Karpas-422 (cell line): ENCODE measurements at regions not wholly inside any gene's neighbourhood (a gene's known extent, or its start where the extent isn't known, plus 50 kb on each side); places are given as distances from the start of the nearest gene placed in this dataset.
"Not testable (repeated sequence)": the region's sequence is repeated elsewhere in the genome, so short reads cannot be mapped to it uniquely, and the experiment has no call there.

Source experiments
- DNase-seq: peaks from one replicate; pipeline ENCODE4 v3.0.0-alpha.2; 2015
- H2AFZ ChIP-seq: fragments of 200-600 bp; sonication (generic); 2 replicates; pipeline ENCODE4 v1.6.1; 2014; ENCODE audit warnings: antibody characterized with exemption, low read length, mixed read lengths
- H3K27ac ChIP-seq: fragments of 200-600 bp; sonication (generic); 2 replicates; pipeline ENCODE4 v1.5.1; 2014; ENCODE audit warnings: mild to moderate bottlenecking, low read length, moderate library complexity
- H3K27me3 ChIP-seq: fragments of 200-600 bp; sonication (generic); 2 replicates; pipeline ENCODE4 v1.6.1; 2014; ENCODE audit warnings: low read length, mixed read lengths
- H3K36me3 ChIP-seq: fragments of 200-600 bp; sonication (generic); 2 replicates; pipeline ENCODE4 v1.6.1; 2014; ENCODE audit warnings: low read length, mixed read lengths; ENCODE audit not compliant: insufficient read depth
- H3K4me1 ChIP-seq: fragments of 200-600 bp; sonication (generic); 2 replicates; pipeline ENCODE4 v1.6.1; 2014; ENCODE audit warnings: mild to moderate bottlenecking, low read length, mixed read lengths
- H3K4me2 ChIP-seq: fragments of 200-600 bp; sonication (generic); 2 replicates; pipeline ENCODE4 v1.6.1; 2014; ENCODE audit warnings: low read length, low read depth, mild to moderate bottlenecking; ENCODE audit not compliant: poor library complexity, severe bottlenecking
- H3K4me3 ChIP-seq: fragments of 200-600 bp; sonication (generic); 2 replicates; pipeline ENCODE4 v1.5.1; 2014; ENCODE audit warnings: mild to moderate bottlenecking, antibody characterized with exemption, low read length, mixed read lengths
- H3K79me2 ChIP-seq: fragments of 200-600 bp; sonication (generic); 2 replicates; pipeline ENCODE4 v1.6.1; 2014; ENCODE audit warnings: mild to moderate bottlenecking, low read length, mixed read lengths
- H3K9ac ChIP-seq: fragments of 200-600 bp; sonication (generic); 2 replicates; pipeline ENCODE4 v1.6.0; 2014; ENCODE audit warnings: low read length
- H3K9me2 ChIP-seq: fragments of 200-600 bp; sonication (generic), shearing (Covaris generic); replicated peaks from 2 replicates; pipeline ENCODE4 v1.6.0; 2014; ENCODE audit warnings: mild to moderate bottlenecking, low read length, moderate library complexity; ENCODE audit not compliant: insufficient read depth
- H3K9me3 ChIP-seq: fragments of 300-700, 200-600 bp; sonication (generic); 2 replicates; pipeline ENCODE4 v1.6.1; 2014; ENCODE audit warnings: low read length, mixed read lengths
- H4K20me1 ChIP-seq: fragments of 200-600 bp; sonication (generic); 2 replicates; pipeline ENCODE4 v1.6.1; 2014; ENCODE audit warnings: mild to moderate bottlenecking, antibody characterized with exemption, low read length, low read depth; ENCODE audit not compliant: insufficient read depth

- not testable (repeated sequence) for H3K27me3 ChIP-seq, H3K9ac ChIP-seq, H3K4me2 ChIP-seq, H3K9me2 ChIP-seq, DNase-seq, H4K20me1 ChIP-seq, H3K4me1 ChIP-seq, H3K27ac ChIP-seq, H2AFZ ChIP-seq, H3K79me2 ChIP-seq, H3K36me3 ChIP-seq, H3K4me3 ChIP-seq, H3K9me3 ChIP-seq
These were observed 567.9 kb upstream of the HS3ST1 start for GRCh38 chr4:11996581-11996980.

- no peaks in the 10 kb centered on the region for H3K9me2 ChIP-seq
- H3K4me1 ChIP-seq = no peaks in the 10 kb centered on the region
These were observed 548.1 kb upstream of the HS3ST1 start for GRCh38 chr4:11976726-11977263.

GRCh38 chr4:11973270-11973669 is 544.6 kb upstream of the HS3ST1 start:
- peaks cover 14% of the 10 kb centered on the region for H3K9me3 ChIP-seq
- no peaks in the 10 kb centered on the region for H3K4me1 ChIP-seq
- no peaks in the 10 kb centered on the region for H3K79me2 ChIP-seq
- no peak overlapping the region for H3K27ac ChIP-seq
- H3K36me3 ChIP-seq = no peaks in the 10 kb centered on the region
- H3K9me2 ChIP-seq = no peaks in the 10 kb centered on the region
- no peak overlapping the region for H3K4me2 ChIP-seq
- H2AFZ ChIP-seq = no peak overlapping the region
- H4K20me1 ChIP-seq = no peaks in the 10 kb centered on the region
- no peaks in the 10 kb centered on the region for H3K27me3 ChIP-seq
- H3K9ac ChIP-seq = no peak overlapping the region
- H3K4me3 ChIP-seq = no peak overlapping the region
- no peak for DNase-seq

More at GRCh38 chr4:11976726-11977263, 548.1 kb upstream of the HS3ST1 start:
- Histone ChIP-seq H3K9me3 (peaks cover 18% of the 10 kb centered on the region), H3K36me3 (no peaks in the 10 kb centered on the region), H3K4me3 (no peak overlapping the region), H3K79me2 (no peaks in the 10 kb centered on the region), H3K4me2 (no peak overlapping the region), H3K9ac (no peak overlapping the region), H4K20me1 (no peaks in the 10 kb centered on the region), H3K27ac (no peak overlapping the region), H2AFZ (no peak overlapping the region), H3K27me3 (no peaks in the 10 kb centered on the region)
- no peak for DNase-seq

- no peak for DNase-seq
- Histone ChIP-seq H3K9ac (no peak overlapping the region), H3K9me2 (no peaks in the 10 kb centered on the region), H3K4me2 (no peak overlapping the region), H3K36me3 (no peaks in the 10 kb centered on the region), H3K9me3 (peaks cover 10% of the 10 kb centered on the region; the same call in 1 of the 2 replicates), H3K27me3 (no peaks in the 10 kb centered on the region), H3K4me3 (no peak overlapping the region), H3K79me2 (no peaks in the 10 kb centered on the region), H3K4me1 (no peaks in the 10 kb centered on the region), H3K27ac (no peak overlapping the region), H2AFZ (no peak overlapping the region), H4K20me1 (no peaks in the 10 kb centered on the region)
These were observed 542.1 kb upstream of the HS3ST1 start for GRCh38 chr4:11970754-11971153.

- DNase-seq = no peak
- Histone ChIP-seq H3K4me2 (no peak overlapping the region), H3K9me3 (peaks cover 9% of the 10 kb centered on the region), H3K4me3 (no peak overlapping the region), H3K36me3 (no peaks in the 10 kb centered on the region), H3K27me3 (no peaks in the 10 kb centered on the region), H3K9ac (no peak overlapping the region), H3K9me2 (no peaks in the 10 kb centered on the region), H3K79me2 (no peaks in the 10 kb centered on the region), H4K20me1 (no peaks in the 10 kb centered on the region), H3K27ac (no peak overlapping the region), H3K4me1 (no peaks in the 10 kb centered on the region), H2AFZ (no peak overlapping the region)
These were observed 538.1 kb upstream of the HS3ST1 start for GRCh38 chr4:11966782-11967181.

- Histone ChIP-seq H3K27me3 (no peaks in the 10 kb centered on the region), H3K4me2 (no peak overlapping the region), H3K9me2 (no peaks in the 10 kb centered on the region), H2AFZ (no peak overlapping the region), H4K20me1 (no peaks in the 10 kb centered on the region), H3K9me3 (peaks cover 7% of the 10 kb centered on the region; the same call in 1 of the 2 replicates), H3K4me1 (no peaks in the 10 kb centered on the region), H3K36me3 (no peaks in the 10 kb centered on the region), H3K4me3 (no peak overlapping the region), H3K9ac (no peak overlapping the region), H3K79me2 (no peaks in the 10 kb centered on the region), H3K27ac (no peak overlapping the region)
- peak; percentile 57 for DNase-seq
These were observed 525.4 kb upstream of the HS3ST1 start for GRCh38 chr4:11954093-11954492.

GRCh38 chr4:11949355-11949754 is 520.7 kb upstream of the HS3ST1 start:
- H3K9me2 ChIP-seq = no peaks in the 10 kb centered on the region
- H3K79me2 ChIP-seq = no peaks in the 10 kb centered on the region
- no peaks in the 10 kb centered on the region for H3K27me3 ChIP-seq
- H4K20me1 ChIP-seq = no peaks in the 10 kb centered on the region
- no peak overlapping the region for H3K9ac ChIP-seq
- H3K27ac ChIP-seq = no peak overlapping the region
- H3K4me2 ChIP-seq = no peak overlapping the region
- no peak overlapping the region for H3K4me3 ChIP-seq
- H3K4me1 ChIP-seq = no peaks in the 10 kb centered on the region
- no peak for DNase-seq
- H3K9me3 ChIP-seq = peaks cover 3% of the 10 kb centered on the region; the same call in 1 of the 2 replicates
- no peaks in the 10 kb centered on the region for H3K36me3 ChIP-seq
- H2AFZ ChIP-seq = no peak overlapping the region

- H2AFZ ChIP-seq, H3K36me3 ChIP-seq, H3K27me3 ChIP-seq, H3K79me2 ChIP-seq, H3K4me3 ChIP-seq, H4K20me1 ChIP-seq, DNase-seq, H3K27ac ChIP-seq, H3K9ac ChIP-seq, H3K4me1 ChIP-seq, H3K4me2 ChIP-seq, H3K9me2 ChIP-seq, H3K9me3 ChIP-seq: not testable (repeated sequence)
These were observed 518.9 kb upstream of the HS3ST1 start for GRCh38 chr4:11947629-11948028.

GRCh38 chr4:11937941-11938340 is 509.2 kb upstream of the HS3ST1 start:
- H3K4me2 ChIP-seq = no peak overlapping the region
- H3K9me2 ChIP-seq = no peaks in the 10 kb centered on the region
- H3K27me3 ChIP-seq = no peaks in the 10 kb centered on the region
- DNase-seq = no peak
- no peaks in the 10 kb centered on the region for H3K79me2 ChIP-seq
- no peaks in the 10 kb centered on the region for H3K4me1 ChIP-seq
- H3K9me3 ChIP-seq = peaks cover 4% of the 10 kb centered on the region
- H3K36me3 ChIP-seq = no peaks in the 10 kb centered on the region
- H2AFZ ChIP-seq = no peak overlapping the region
- H4K20me1 ChIP-seq = no peaks in the 10 kb centered on the region
- no peak overlapping the region for H3K4me3 ChIP-seq
- no peak overlapping the region for H3K9ac ChIP-seq
- no peak overlapping the region for H3K27ac ChIP-seq
